Lung (tissue), 11 donors: ENCODE measurements at regions not wholly inside any gene's neighbourhood (a gene's known extent, or its start where the extent isn't known, plus 50 kb on each side); places are given as distances from the start of the nearest gene placed in this dataset.

ENCODE experiments used
- ATAC-seq: fragments of 200-7000 bp; cut with Tn5 transposase; one replicate; pipeline ENCODE4 v1.9.1; 2020; ENCODE audit warnings: moderate number of reproducible peaks; ENCODE audit not compliant: insufficient read depth, low FRiP score
- DNase-seq, 3 donors: peaks; one replicate each; pipeline ENCODE4 v3.0.0-alpha.2; 2013 to 2017
- H3K27ac ChIP-seq, 2 donors: one replicate each; pipeline ENCODE4 v1.5.1; 2013; ENCODE audit warnings: mild to moderate bottlenecking in 2 of 2, moderate library complexity in 2 of 2, control low read depth in 1 of 2, inconsistent platforms in 1 of 2, low read depth in 1 of 2, low read length in 1 of 2
- H3K27me3 ChIP-seq, 3 donors: one replicate each; pipeline ENCODE4 v1.5.1; 2013; ENCODE audit warnings: low read length in 2 of 3; ENCODE audit not compliant: control insufficient read depth in 3 of 3, insufficient read depth in 3 of 3
- H3K36me3 ChIP-seq, 4 donors: one replicate each; pipeline ENCODE4 v1.5.1; 2013; ENCODE audit warnings: low read length in 4 of 4, mild to moderate bottlenecking in 1 of 4, moderate library complexity in 1 of 4; ENCODE audit not compliant: control insufficient read depth in 4 of 4, insufficient read depth in 4 of 4
- H3K4me1 ChIP-seq, 5 donors: one replicate each; pipeline ENCODE4 v1.5.1; 2013; ENCODE audit warnings: low read length in 5 of 5, mild to moderate bottlenecking in 2 of 5, moderate library complexity in 1 of 5; ENCODE audit not compliant: control insufficient read depth in 5 of 5, insufficient read depth in 5 of 5
- H3K4me3 ChIP-seq: one replicate; pipeline ENCODE4 v1.5.1; 2013; ENCODE audit warnings: mild to moderate bottlenecking, control low read depth, moderate library complexity
- H3K9ac ChIP-seq, 2 donors: one replicate each; pipeline ENCODE4 v1.5.1; 2013; ENCODE audit warnings: low read length in 2 of 2, control low read depth in 1 of 2; ENCODE audit not compliant: insufficient read depth in 1 of 2
- H3K9me3 ChIP-seq, 4 donors: one replicate each; pipeline ENCODE4 v1.5.1; 2013; ENCODE audit warnings: low read length in 3 of 4, mild to moderate bottlenecking in 1 of 4, moderate library complexity in 1 of 4; ENCODE audit not compliant: control insufficient read depth in 4 of 4, insufficient read depth in 3 of 4
- CTCF ChIP-seq: IDR thresholded peaks from 2 replicates; pipeline ENCODE4 v1.5.1; 2012; ENCODE audit warnings: mild to moderate bottlenecking; ENCODE audit errors: control extremely low read depth, extremely low read depth
- WGBS, 2 donors: extraction: QIAGEN DNeasy Blood & Tissue Kit; methylation state at CpG; one replicate each; pipeline ENCODE4 v1.1.7; 2013; 5-methylcytosine and 5-hydroxymethylcytosine counted together
- donor health status: control.
- donor health status: control.
- donor health status: Bipolar disorder and iron deficiency.
- donor health status: healthy.
- donor health status: DM: yes; HTN: yes; CAD: no.

- ATAC-seq (no peak), DNase-seq (no peak)
- Histone ChIP-seq H3K4me3 (no peak overlapping the region), H3K9me3 (no peaks in the 10 kb centered on the region), H3K27me3 (no peaks in the 10 kb centered on the region), H3K4me1 (peaks cover 0 to 2% (median 0%) of the 10 kb centered on the region in 5 donors), H3K9ac (no peak overlapping the region), H3K36me3 (peaks cover 0 to 13% (median 0%) of the 10 kb centered on the region in 4 donors), H3K27ac (no peak overlapping the region)
- no peak for TF ChIP-seq CTCF
- 53 to 64% methylated on average over 2 of the region's 2 CpGs for WGBS, 2 donors
Measured at GRCh38 chr12:9387450-9387849, 179.3 kb upstream of the PZP start.

GRCh38 chr12:9383585-9383984, 175.4 kb upstream of the PZP start:
- WGBS, 2 donors, result 52 to 69% methylated on average over 4 of the region's 4 CpGs
- no peak for TF ChIP-seq CTCF
- H3K27ac ChIP-seq, result no peak overlapping the region
- H3K27me3 ChIP-seq, result no peaks in the 10 kb centered on the region
- ATAC-seq, result no peak
- H3K4me1 ChIP-seq, result peaks cover 0 to 4% (median 0%) of the 10 kb centered on the region in 5 donors
- no peak overlapping the region for H3K4me3 ChIP-seq
- H3K9me3 ChIP-seq, result peaks cover 0 to 3% (median 0%) of the 10 kb centered on the region in 4 donors
- H3K9ac ChIP-seq, result no peak overlapping the region
- no peak for DNase-seq
- peaks cover 0 to 17% (median 5%) of the 10 kb centered on the region in 4 donors for H3K36me3 ChIP-seq

DNA sequence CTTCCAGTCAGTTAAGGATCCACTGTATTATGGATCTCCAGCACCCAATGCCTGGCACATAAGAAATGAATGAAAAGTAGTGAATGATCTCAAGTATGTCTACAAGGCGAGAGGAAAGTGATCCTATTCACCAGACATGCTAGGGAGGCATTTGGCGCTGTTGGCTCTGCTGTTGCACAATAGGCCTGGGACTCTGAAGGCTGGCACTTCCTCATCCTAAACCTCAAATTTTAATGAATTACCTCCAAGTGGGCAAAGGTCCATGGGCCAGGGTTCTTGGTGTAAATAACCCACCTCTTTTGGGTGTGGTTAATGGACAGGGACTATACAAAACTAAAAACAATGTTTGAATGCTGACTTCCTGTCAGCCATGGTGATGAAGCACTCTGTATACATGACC, 173.4 kb upstream of the PZP start:
- no peak for TF ChIP-seq CTCF
- Histone ChIP-seq H3K27me3 (no peaks in the 10 kb centered on the region), H3K4me1 (peaks cover 0 to 4% (median 0%) of the 10 kb centered on the region in 5 donors), H3K36me3 (peaks cover 0 to 16% (median 6%) of the 10 kb centered on the region in 4 donors), H3K9me3 (peaks cover 0 to 3% (median 0%) of the 10 kb centered on the region in 4 donors), H3K27ac (no peak overlapping the region), H3K9ac (no peak overlapping the region), H3K4me3 (no peak overlapping the region)
- WGBS, 2 donors, result 29 to 51% methylated on average over 2 of the region's 2 CpGs
- DNase-seq (peak in 1 of 3 donors; percentile 18), ATAC-seq (no peak)

- peaks cover 0 to 3% (median 0%) of the 10 kb centered on the region in 4 donors for H3K9me3 ChIP-seq
- no peak for DNase-seq
- peaks cover 0 to 4% (median 0%) of the 10 kb centered on the region in 5 donors for H3K4me1 ChIP-seq
- no peak overlapping the region for H3K9ac ChIP-seq
- no peaks in the 10 kb centered on the region for H3K27me3 ChIP-seq
- 95 to 96% methylated on average over 4 of the region's 4 CpGs for WGBS, 2 donors
- H3K27ac ChIP-seq, result no peak overlapping the region
- no peak for TF ChIP-seq CTCF
- H3K36me3 ChIP-seq, result peaks cover 0 to 24% (median 9%) of the 10 kb centered on the region in 4 donors
- no peak for ATAC-seq
- H3K4me3 ChIP-seq, result no peak overlapping the region
Measured at GRCh38 chr12:9380650-9381049, 172.5 kb upstream of the PZP start.
